GM18505 (cell line): ENCODE measurements at regions not wholly inside any gene's neighbourhood (a gene's known extent, or its start where the extent isn't known, plus 50 kb on each side); places are given as distances from the start of the nearest gene placed in this dataset.

Source experiments
- ATAC-seq: cut with Tn5 transposase; IDR thresholded peaks from one replicate; pipeline ENCODE4 v1.9.1; 2021; ENCODE audit not compliant: unreplicated experiment
- POLR2A ChIP-seq: IDR thresholded peaks from 4 replicates; pipeline ENCODE4 v1.6.1; 2011; ENCODE audit warnings: borderline replicate concordance; ENCODE audit not compliant: insufficient read depth, insufficient read length; ENCODE audit errors: extremely low read depth

DNA sequence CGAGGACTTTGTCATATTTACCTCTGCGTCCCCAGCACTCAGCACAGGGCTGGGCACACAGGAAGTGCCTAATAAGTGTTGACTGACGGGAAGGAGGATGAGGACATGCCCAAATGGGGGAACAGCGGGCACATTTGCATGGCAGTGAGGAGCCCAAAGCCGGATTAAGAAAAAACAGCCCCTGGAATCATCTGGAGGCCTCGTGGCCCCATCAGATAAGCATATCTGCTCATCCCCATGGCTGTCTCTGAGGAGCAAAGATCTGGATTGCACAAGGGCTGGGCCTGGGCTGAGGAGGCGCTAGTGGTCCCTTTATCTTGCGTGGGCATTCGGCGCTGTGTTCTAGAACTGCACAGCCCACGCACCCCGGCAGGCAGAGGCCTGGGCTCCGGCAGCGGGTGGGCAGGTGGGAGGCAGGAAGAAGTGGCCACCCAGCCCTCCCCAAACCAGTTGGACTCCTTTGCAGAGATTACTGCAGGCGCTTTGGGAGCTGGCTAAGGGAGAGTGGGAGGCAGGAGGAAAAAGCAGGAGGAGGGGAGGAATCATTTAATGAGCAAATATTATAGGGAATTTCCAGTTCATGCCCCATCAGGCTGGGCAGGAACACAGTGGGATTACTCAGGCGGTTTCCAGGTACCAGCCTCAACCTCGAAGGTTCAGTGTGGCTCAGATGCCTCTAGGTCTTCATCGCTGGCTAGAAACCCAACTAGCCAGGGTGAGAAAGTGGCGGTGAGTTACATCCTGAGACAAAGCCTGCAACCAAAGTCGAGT is 108.1 kb downstream of the CEBPB start:
- ATAC-seq = no peak
- no peak for TF ChIP-seq POLR2A

DNA sequence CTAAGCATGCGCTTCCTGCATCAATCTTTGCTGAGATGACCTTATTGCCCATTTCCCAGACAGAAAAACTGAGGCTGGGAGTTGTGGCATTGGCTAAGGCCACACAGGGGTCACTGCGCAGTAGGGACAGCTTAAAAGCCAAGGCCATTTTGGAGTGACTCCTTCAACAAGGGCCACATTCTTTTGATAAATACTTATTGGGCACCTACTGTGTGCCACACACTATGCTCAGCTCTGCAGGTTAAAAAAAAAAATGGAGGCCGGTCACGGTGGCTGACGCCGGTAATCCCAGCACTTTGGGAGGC is 108.6 kb downstream of the CEBPB start:
- no peak for TF ChIP-seq POLR2A
- no peak for ATAC-seq

DNA sequence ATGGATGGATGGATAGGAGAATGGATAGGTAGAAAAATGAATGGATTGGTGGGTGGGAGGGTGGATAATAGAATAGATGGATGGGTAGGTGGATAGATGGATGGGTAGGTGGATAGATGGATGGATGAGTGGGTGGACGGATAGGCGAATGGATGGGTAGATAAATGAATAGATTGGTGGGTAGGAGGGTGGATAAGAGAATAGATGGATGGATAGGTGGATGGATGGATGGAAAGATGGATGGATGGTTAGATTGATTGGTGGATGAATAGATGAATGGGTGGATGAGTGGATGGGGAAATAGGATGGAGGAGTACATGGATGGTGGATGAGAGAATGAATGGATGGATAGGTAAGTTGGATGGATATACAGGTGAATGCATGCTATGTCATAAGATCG is 110.5 kb downstream of the CEBPB start:
- ATAC-seq = no peak
- no peak for TF ChIP-seq POLR2A

DNA sequence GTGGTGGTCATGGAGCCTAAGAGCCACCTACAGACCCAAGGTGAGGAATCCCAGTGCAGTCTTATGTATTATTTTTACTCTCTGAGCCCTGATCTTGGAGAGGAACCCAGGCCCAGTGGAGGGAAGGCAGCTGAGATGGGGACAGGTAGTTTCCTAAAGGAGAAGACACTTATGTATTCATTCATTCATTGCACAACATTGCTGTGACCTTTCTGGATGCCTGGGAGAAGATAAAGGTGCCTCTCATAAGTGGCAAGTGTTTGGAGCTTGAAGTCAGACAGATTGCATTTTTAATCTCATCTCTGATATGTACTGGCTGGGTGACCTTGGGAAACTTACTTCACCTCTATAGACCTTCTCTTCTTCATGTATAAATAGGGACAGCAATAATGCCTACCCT is 111.1 kb downstream of the CEBPB start:
- no peak for TF ChIP-seq POLR2A
- ATAC-seq = no peak

DNA sequence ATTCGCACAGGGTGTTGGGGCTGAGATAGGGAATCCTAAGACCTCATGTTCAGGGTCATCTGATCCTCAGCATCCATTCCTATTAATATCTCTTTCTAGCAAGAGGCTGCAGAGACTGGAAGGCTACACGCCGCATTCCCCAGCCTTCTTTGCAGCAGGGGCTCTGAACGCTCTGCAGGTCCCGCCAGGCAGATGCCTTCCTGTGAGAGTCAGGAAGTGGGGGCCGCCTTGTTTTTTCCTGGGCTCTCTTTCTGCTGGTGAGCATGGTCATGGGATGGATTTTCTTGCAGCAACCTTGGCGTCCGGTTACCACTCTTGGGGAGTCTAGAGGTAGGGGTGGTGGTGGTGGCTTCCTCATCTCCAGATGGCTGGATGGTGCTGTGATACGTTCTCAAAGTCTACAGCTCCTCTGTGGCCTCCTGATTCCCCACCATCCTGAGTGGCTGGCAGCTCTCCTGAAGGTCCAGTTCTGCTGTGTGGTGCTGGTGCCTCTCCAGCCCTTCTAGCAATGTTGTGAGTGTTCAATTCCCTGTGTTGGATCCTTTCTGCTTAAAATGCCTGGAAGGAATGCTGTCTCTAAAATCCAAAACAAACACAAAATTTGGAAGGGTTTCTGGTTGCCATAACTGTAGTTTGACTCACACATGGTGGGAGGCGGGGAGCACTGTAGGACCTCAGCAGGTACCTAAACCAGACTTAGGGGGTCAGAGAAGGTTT is 111.9 kb downstream of the CEBPB start:
- no peak for TF ChIP-seq POLR2A
- no peak for ATAC-seq

DNA sequence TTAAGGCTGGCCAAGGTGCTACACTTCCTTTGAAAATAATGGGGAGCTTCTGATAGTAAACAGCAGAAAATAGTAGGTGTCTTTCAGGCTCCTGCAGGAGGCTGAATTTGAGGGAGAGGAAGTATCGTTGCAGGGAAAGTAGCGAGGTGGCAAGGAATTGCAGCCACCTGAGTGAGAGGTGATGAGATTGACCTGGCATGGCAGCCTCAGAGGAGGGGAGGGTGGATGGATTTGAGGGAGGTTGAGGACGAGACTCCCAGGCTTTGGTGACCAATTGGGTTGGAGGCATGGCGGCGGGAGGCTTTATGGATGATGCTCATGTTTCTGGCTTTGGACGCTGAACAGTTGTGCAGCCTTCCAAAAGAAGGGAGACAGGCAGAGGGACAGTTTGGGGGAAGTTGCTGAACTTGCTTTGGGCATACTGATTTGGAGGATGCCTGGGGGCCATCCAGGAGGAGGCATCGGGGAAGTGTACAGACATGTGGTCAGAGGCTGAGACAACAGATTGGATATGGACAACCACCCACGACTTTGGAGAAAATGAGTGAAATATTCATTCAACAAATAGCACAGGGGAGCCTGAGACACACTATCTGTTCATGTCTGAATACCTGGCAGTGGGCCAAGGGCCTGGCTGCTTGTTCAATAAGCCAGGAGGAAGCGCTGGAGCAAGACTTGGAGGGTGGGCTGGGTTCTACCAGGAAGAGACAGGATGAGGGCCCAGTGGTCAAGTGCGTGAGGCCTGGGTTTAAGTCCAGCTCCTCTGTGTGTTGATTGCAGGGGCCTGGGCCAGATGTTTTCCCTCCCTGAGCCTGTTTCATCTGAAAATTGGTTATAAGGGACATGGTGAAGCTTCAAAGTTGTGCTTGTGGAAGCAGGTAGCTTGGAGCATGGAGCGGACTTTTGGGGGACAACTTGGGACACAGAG is 113.2 kb downstream of the CEBPB start:
- ATAC-seq = no peak
- no peak for TF ChIP-seq POLR2A

DNA sequence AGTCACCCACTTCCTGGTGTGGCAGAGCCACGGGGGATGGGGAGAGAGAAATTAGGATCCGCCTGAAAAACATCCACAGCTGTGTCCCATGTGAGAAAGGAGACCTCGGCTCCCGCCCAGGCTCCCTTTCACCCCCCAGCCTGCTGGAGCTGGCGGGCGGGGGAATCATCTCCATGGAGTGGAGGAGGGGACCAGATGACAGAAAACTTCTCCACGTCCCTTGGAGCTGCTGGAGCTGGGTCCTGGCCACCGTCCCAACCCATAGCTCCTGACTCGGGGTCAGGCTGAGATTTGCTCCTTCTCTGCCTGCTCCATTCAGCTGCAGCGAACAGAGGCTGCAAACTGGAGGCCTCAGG is 113.8 kb downstream of the CEBPB start:
- ATAC-seq = no peak
- no peak for TF ChIP-seq POLR2A

DNA sequence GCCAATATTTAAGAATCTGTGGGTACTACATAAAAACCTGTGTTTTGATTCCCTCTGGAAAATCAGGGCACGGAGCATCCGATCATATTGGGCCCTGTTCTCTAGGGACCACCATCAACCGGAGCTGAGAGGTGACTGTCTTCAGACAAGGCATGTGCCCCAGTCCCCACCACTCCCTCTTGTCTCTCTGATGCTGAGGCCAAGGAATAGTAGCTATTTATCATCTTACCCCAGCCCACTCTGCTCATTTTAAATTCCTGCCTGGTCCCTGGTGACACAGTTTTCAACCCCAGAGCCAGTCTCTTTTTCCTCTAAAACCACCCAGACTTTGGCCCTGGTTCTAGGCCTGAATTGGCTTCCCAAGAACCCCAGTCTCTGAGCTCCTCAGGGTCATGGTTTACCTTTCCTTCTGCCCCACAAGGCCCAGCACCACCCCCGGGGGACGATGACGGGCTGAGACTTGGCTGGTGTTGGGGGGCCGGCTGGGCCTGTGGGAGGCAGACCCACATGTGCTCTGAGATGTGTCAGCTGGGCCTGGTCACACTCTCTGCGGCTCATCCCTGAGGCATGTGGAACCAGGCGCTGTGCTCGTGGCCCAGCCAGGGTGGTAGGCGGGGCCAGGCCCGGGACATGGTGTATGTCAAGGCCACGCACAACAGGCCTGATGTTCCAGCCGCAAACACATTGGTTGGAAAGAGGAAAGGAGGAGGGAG is 114.4 kb downstream of the CEBPB start:
- TF ChIP-seq POLR2A = no peak
- no peak for ATAC-seq

DNA sequence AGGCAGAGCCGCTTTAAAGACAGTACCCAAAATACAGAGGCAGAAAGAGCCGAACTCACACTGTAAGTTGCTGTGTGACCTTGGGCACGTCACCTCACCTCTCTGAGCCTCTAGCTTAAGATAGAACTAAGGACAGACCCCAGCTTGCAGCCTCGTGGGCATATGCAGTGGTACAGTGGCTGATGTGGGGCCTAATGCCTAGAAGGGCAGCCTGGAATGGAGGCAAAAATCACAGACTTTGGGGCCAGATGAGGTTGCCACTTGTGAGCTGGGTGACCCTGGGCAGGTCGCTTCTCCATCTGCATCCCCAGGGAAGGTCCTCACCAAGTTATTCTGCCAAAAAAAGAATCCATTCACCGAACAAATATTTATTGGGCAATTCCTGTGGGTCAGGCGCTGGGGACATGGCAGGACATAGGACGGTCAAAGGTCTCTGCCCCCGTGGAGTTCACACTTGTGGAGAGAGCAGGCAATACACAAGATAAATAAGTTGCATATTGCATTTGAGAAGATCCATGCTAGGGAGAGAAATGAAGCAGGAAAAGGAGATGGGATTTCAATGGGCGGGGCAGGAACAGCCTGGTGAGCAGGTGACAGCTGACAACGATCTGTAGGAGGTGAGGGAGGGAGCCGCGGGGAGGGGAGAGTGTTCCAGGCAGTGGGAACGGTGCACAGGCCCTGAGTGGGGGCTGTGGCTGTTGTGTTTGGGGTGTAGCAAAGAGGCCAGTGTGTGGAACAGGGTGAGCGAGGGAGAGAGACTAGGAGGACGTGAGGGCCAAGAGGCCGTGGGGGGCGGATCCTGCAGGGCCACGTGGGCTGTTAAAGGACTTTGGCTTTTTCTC is 115.2 kb downstream of the CEBPB start:
- TF ChIP-seq POLR2A = no peak
- no peak for ATAC-seq

DNA sequence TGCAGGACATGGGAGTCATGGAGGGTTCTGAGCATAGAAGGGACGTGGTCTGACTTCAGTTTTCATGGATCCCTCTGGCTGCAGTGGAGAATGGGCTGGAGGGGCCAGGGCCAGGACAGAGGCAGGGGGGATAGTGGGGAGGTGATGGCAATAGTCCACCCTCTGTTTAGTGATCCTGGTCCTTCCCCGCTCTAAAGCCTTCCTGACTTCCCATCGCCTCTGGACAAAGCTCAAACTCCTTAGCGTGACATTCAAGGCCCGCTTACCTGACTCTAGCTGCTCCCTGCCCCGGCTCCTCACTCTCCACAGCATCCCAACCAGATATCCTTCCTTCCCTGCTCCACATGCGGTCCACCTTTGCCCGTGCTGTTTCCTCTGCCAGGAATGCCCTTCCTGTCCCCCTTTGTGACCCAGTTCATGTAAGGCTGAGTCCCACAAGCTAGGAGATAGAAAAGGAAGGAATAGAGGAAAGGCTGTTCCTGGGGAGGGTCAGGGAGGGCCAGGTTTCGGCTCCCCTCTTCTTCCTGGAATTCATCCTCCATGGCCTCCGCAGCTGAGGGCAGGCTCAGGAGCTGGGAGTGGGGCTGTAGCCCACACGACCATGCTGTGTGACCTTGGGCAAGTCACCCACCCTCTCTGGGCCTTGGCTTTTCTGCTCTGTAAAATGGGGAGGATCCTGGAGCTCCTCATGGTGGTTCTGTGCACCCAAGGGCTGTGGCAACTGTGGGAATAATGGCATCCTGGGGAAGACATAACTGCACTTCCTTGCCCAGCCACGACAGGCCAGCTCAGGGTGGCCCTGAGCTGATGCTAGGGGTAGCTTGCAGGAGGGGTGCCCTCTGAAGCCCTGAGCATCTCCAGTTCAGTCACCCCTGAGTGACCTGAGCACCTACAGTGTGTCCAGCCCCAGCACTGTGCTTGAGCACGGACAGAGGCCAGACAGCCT is 116.1 kb downstream of the CEBPB start:
- TF ChIP-seq POLR2A = no peak
- ATAC-seq = no peak

DNA sequence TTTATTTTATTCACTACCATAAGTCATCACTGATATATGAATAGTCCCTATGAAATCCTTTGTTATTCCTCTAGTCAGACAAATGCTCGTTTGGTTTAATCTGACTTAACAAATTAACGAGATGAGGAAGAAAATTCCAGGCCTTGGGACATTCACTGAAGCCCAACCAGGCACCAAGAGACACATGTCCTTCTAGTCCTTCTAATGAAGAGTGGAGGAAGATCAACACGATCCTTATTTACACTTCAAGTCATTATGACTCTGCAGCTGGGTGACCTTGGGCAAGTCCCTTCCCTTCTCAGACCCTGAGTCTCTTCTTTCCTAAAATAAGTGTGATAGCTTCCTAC is 117.5 kb downstream of the CEBPB start:
- ATAC-seq = no peak

More for the DNA sequence above, 117.5 kb downstream of the CEBPB start:
- no peak for TF ChIP-seq POLR2A
